ENCODE measurements at regions not wholly inside any gene's neighbourhood (a gene's known extent, or its start where the extent isn't known, plus 50 kb on each side); places are given as distances from the start of the nearest gene placed in this dataset.

- Histone ChIP-seq H3K79me1 (ENCODE audit: low read depth in 1 of 2, low read length in 2 of 2) (no peaks in the 10 kb centered on the region), H4K5ac (ENCODE audit: low read depth, low read length) (no peak overlapping the region), H3K9ac (ENCODE audit: low read depth, low read length) (no peak overlapping the region), H2AK5ac (ENCODE audit: low read depth, low read length) (no peak overlapping the region), H3K4me2 (ENCODE audit: low read depth, low read length) (no peak overlapping the region), H4K20me1 (ENCODE audit: insufficient read depth, low read length) (no peaks in the 10 kb centered on the region), H2BK120ac (ENCODE audit: low read depth, low read length) (no peak overlapping the region), H3K4me3 (ENCODE audit: insufficient read depth, low read depth, low read length) (no peak overlapping the region), H4K8ac (ENCODE audit: low read depth in 2 of 2, low read length in 2 of 2) (no peak overlapping the region), H2BK15ac (ENCODE audit: low read depth, low read length) (no peak overlapping the region), H3K14ac (replicated peaks; ENCODE audit: low read depth, low read length) (no peak overlapping the region), H3K4me1 (ENCODE audit: control insufficient read depth, insufficient read depth, low read length) (no peaks in the 10 kb centered on the region), H3K27ac (ENCODE audit: insufficient read depth, low read length) (no peak overlapping the region), H3K18ac (ENCODE audit: low read depth, low read length) (no peak overlapping the region), H2AK9ac (replicated peaks; ENCODE audit: low read depth, low read length, poor library complexity) (no peak overlapping the region), H3K36me3 (ENCODE audit: control insufficient read depth, insufficient read depth, low read length) (no peaks in the 10 kb centered on the region), H2BK5ac (ENCODE audit: low read depth, low read length, poor library complexity, severe bottlenecking) (no peak overlapping the region), H2BK20ac (ENCODE audit: low read depth, low read length) (no peak overlapping the region), H3K27me3 (ENCODE audit: control insufficient read depth, insufficient read depth, low read length) (no peaks in the 10 kb centered on the region), H4K91ac (ENCODE audit: insufficient read depth, low read depth, low read length) (no peak overlapping the region), H3K4ac (ENCODE audit: low read depth, low read length) (no peak overlapping the region), H3K23ac (ENCODE audit: low read depth, low read length) (no peak overlapping the region), H3K56ac (ENCODE audit: extremely low read depth, insufficient read depth, low read length) (no peak overlapping the region), H3K9me1 (ENCODE audit: insufficient read depth, low read length) (no peaks in the 10 kb centered on the region), H2AFZ (replicated peaks; ENCODE audit: low read length, poor library complexity) (no peak overlapping the region), H3K9me3 (ENCODE audit: control insufficient read depth, insufficient read depth, low read length) (peaks cover 5% of the 10 kb centered on the region)
- no TSS peak for BruUV-seq (replicated peaks)
- dilution Hi-C loops (cut with HindIII; ENCODE audit: low sequenced_read_pairs, unreplicated experiment) = no loop called here
- CTCF ChIA-PET = no interaction called here
- intact Hi-C loops (cut with micrococcal nuclease) = no loop called here
- TF ChIP-seq POLR2A (IDR thresholded peaks at IDR 0.05; ENCODE audit: low read depth, low read length) (no peak), CEBPB (IDR thresholded peaks at IDR 0.05; ENCODE audit: low read depth, low read length) (no peak), CHD1 (IDR thresholded peaks at IDR 0.05; ENCODE audit: low read depth, low read length) (no peak), RAD21 (IDR thresholded peaks at IDR 0.05; ENCODE audit: low read length) (no peak), MXI1 (IDR thresholded peaks at IDR 0.05; ENCODE audit: borderline replicate concordance, low read depth, low read length) (no peak), FOS (IDR thresholded peaks at IDR 0.05; ENCODE audit: low read depth, low read length) (no peak), SMC3 (IDR thresholded peaks at IDR 0.05; ENCODE audit: low read depth, low read length) (no peak), MAZ (IDR thresholded peaks at IDR 0.05; ENCODE audit: borderline replicate concordance, low read depth, low read length) (no peak), RFX5 (IDR thresholded peaks at IDR 0.05; ENCODE audit: low read depth, low read length) (no peak), NFE2L2 (IDR thresholded peaks at IDR 0.05; ENCODE audit: low read depth, low read length) (no peak), BHLHE40 (IDR thresholded peaks at IDR 0.05; ENCODE audit: low read depth, low read length) (no peak), CTCF (conservative IDR thresholded peaks at IDR 0.05; ENCODE audit: low read depth, low read length) (no peak), MAFK (IDR thresholded peaks at IDR 0.05; ENCODE audit: low read depth, low read length) (no peak), USF2 (IDR thresholded peaks at IDR 0.05; ENCODE audit: low read depth, low read length) (no peak)
- TF ChIP-seq, protein P1, sequence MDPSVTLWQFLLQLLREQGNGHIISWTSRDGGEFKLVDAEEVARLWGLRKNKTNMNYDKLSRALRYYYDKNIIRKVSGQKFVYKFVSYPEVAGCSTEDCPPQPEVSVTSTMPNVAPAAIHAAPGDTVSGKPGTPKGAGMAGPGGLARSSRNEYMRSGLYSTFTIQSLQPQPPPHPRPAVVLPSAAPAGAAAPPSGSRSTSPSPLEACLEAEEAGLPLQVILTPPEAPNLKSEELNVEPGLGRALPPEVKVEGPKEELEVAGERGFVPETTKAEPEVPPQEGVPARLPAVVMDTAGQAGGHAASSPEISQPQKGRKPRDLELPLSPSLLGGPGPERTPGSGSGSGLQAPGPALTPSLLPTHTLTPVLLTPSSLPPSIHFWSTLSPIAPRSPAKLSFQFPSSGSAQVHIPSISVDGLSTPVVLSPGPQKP (IDR thresholded peaks at IDR 0.05; ENCODE audit: borderline replicate concordance, low read depth, low read length) = no peak
- POLR2A ChIA-PET (ENCODE audit: unreplicated experiment) = no interaction called here
- ATAC-seq (ENCODE audit: low read depth) (no peak), DNase-seq (no peak)
- no CpG with 5 or more reads among the region's 7 CpGs for WGBS, 2 experiments (ENCODE audit: extremely low coverage in 2 of 2, insufficient read length in 1 of 2)
- in situ Hi-C loops (cut with MboI; ENCODE audit: low sequenced_read_pairs) = no loop called here
Observed at GRCh38 chr7:67950321-67951083, 953.9 kb downstream of the TYW1 start.

Data from IMR-90 (cell line).